ENCODE measurements at regions not wholly inside any gene's neighbourhood (a gene's known extent, or its start where the extent isn't known, plus 50 kb on each side); places are given as distances from the start of the nearest gene placed in this dataset.
"Not testable (repeated sequence)": the region's sequence is repeated elsewhere in the genome, so short reads cannot be mapped to it uniquely, and the experiment has no call there.

DNA sequence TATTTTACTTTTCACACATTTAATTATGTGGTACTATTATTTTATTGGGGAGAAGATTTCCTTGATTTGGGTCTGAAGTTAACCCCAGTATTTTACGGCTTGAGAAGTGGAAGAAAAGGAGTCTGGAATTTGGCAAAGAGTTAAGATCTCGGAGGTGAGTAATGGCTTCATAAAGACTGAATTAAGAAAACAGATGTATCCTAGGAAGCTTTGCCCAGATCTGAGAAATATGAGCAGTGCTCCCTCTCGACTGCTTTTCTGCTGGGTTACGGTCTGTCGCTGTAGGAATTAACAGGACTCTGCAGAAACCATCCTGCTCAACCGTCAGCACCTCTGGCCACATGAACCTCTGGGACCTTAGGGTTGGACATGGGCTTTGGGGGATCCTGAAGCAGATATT is 163.6 kb upstream of the NDN start:
- DNase-seq (ENCODE audit: low spot score): no peak

DNA sequence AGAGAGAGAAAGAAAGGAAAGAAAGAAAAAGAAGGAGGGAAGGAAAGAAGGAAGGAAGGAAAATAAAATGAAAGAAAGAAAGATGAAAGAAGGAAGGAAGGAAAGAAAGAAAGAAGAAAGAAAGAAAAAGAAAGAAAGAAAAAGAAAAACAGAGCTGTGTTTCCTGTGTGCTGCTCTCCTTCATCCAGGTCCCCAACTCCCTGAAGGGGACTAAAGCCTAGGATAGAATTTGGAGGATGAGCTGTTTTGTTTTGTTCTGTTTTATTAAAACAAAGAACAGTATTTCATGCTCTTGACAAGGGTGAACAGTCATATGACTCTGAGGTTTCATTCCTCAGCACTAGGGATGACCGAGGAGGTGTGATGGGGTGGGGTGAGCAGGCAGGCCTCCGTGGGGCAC is 164.8 kb upstream of the NDN start:
- no peak for DNase-seq (ENCODE audit: low spot score)

DNA sequence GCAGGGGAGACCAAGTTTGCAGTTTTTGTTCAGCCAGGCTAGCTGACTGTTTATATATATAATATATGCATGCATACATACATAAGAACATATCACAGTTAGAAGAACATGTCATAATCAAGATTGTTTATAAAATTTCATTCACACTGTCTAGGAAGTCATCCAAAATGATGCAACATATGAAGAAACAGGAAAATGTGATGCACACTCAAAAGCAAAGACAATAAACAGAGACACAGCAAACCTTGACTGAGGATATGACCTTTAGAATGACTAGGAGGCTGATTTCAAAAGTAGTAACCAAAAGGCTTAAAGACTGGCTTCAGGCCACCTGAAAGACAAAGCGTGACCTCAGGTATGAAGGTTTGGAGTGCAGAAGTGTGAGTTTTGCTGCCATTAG is 166.2 kb upstream of the NDN start:
- DNase-seq (ENCODE audit: low spot score): no peak

DNA sequence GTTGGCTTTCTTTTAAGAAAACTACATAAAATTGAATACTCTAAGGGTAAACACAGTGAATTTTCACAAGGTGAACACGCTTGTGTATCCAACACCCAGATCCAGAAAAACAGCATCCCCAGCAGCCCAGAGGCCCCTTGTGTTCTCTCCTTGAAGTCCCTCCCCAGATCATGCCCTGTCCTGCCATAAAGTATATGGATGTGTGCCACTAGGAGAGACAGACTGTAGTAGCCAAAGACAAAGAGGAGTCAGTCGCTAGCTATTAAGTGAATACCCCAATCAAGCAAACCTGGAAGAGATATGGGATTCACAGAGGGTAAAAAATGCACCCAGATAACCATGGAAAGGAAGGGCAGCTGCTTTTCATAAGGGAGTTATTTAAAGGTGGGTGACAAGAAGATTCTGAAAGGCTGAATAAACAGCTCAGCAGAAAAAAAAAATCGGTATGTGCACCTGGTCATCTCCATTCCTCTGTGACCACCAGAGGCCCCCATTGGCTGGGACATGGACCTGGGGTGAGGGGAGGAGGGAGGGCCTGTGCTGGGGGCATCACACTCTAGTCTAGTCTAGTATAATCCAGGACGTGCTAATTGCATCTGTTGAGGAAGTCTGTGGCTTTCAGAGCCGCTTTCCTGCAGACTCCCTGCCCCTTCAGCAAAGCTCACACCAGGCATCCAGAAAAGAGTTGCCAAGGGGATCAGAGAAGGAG is 167.3 kb upstream of the NDN start:
- DNase-seq (ENCODE audit: low spot score): no peak

DNA sequence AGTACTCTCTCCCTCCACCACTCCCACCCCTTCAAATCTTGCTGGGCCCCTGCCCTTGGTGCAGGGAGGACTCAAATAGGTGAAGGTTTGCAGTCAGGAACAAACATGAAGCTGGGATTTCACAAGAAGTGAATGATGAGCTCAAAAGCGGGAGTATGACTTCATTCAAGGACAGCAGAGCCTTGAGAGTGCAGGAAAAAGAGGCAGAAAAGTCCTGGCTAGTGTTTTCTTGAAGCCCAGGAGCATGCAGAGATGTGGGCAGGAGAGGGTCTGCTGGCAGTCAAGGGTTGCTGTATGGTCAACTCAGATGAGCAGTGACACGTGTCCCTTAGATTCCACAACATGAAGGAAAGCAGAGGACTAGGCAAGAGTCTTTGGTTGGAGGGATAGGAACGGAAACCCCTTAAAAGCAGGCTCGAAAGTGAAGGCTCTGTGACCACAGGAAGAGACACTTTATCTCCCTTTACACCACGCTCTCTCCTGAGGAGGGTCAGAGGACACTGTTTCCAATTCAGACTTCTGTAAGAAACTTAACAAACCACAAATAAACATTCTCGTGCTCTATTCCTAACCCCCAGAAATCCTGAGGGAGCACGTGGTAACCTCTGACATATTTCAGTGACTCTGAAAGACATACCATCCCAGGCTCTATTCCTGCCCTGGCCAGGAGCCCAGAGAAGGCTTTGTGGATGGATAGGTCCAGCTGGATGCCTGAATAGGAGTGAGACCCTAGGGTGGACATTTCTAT is 168.0 kb upstream of the NDN start:
- DNase-seq (ENCODE audit: low spot score): no peak

DNA sequence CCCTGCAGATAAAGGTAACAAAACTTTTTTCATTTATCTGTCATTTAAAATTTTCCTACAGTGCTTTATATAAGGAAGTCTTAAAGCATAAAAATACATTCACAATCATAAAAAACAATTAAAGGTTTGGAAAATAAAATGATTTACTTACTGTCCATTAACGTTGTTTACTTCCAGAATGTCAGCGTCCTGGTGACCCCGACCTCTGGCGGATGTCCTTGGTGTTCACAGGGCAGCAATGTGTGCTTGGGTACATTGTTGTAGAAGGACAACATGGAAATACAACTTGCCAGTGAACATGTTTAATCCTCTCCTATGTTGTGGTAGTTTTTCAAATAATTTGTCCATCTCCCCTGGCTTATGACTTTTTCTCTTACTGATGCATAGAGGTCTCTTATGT is 168.8 kb upstream of the NDN start:
- DNase-seq (ENCODE audit: low spot score): no peak

DNA sequence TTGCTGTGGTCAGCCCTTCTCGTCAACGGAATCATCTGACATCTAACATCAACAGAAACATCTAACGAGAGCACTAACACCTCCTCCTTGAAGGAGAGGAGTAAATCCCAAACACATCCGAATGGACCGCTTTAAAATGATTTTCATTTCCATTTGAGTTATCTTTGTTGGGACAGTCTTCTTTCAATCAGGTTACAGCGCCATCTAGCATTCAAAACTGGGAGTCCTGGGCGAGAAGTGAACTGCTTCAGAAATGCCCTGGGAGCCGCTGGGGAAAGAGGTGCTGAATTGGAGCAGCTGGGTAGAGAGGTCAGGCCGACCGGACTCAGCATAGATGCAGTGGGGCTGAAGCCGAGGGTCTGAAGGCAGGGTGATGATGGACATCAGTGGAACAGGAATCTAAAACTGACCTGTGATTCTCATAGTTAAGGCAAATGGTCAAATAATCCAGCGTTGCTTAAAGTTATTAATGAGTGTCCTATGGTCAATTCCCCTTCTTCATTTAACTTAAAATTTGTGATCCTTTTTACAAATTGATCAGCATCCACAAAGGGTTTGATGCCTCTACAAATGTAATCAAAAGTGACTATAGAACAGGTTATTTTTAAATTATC is 170.0 kb upstream of the NDN start:
- no peak for DNase-seq (ENCODE audit: low spot score)

DNA sequence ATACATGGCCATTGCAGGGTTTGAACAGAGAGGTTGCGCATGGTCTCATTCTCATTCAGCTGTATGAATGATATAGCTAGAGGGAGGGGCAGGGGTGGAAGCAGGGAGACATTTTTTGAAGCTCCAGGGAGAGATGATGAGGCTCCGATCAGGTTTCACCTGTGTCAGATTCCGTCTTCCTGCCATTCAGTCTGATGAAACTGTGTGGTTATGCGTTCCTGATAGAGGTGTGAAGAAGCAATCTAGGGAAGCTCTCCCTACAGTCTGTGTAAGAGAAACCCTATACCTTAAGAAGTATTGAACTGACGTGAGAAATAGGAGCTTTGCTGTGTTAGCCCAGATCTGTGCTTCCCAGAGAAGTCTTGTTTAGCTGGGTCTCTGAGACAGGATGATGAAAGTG is 171.9 kb upstream of the NDN start:
- DNase-seq (ENCODE audit: low spot score): no peak

DNA sequence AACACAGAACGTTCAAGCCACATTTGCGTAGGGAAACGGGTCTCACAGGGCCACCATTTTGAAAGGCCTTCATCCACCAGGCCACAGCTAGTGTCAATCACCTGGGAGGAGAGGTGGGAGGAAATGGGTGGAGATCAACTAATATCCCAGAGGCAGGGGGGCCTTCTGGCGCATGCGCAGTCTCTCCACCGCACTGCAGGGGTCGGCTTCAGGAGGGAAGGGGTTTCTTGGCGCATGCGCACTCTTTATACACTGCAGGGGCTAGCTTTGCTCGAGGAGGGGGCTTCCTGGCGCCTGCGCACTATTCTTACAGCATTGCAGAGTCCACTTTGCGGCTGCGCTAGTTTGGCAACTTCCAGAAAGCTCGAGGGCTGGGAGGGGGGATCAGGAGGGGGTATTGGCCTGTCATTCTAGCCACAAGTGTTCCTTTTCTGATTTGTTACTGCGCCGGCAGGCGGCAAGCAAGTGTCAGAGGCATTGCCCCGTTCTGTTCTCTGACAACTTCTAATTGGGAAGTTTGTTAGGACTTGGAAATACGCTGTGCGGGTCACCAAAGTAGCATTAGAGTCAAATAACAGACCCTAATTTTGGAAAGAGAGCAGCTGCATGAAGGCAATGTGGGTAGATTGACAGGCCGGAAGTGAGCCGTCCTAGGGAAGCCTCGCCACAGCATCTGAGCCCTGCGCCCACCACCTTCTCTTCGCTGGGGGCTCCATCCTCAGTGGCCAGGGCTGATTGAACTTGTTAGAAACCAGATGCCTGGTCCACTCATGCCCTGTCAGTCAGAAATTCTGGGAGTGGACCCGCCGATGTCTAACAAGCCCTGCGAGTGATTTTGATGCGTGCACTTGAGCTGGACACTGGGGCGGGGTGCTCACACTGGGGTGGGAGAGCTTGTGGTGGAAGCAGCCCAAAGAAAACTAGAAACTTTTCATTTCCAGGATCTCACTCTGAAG is 173.5 kb upstream of the NDN start:
- DNase-seq (ENCODE audit: low spot score): no peak

DNA sequence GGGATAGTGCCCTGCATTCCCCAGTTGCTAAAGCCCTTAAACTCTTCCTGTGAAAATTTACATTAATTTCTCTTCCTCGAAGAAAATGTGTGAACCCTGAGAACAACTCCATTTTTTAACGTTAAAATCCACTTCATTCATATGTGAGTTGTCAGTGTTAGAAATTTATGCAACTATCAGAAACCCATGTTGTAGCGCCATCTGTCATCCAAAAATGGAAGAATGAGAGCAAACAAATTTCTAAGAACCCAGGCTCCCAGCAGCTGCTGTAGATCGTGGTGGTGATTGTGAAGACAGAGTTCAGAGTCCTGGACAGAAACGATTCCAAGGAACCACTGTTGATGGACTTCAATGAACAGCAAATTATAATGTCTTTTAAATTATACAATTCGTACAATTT is 179.7 kb upstream of the NDN start:
- no peak for DNase-seq (ENCODE audit: low spot score)

DNA sequence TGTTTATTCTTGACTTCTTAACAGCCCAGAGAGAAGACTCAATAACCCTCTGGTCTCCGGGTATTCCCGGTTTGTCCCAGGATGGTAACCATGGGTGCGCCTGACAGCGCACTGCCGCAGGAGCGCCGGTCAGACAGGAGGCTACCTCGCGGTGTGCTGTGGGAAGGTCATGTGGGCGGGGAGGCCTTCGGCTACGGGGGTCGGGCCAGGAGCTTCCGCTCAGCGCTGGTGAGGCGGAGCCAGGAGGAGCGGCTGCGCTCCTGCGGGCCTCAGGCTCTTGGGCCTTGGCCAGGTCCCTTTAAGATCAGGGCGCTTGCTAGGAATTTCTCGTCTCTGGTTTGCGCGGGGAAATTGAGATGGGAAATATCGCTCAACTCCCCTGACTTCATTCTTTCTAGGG is 182.3 kb upstream of the NDN start:
- no peak for DNase-seq (ENCODE audit: low spot score)

DNA sequence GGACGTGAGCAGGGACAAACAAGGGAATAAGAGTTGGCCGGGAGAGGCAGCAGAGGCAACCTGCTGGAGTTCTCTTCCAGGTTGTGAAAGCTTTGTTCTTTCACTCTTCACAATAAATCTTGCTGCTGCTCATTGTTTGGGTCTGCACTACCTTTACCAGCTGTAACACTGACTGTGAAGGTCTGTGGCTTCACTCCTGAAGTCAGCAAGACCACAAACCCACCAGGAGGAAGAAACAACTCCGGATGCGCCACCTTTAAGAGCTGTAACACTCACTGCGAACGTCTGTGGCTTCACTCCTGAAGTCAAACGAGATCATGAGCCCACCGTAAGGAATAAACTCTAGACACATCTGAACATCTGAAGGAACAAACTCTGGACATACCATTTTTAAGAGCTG is 186.5 kb upstream of the NDN start:
- DNase-seq (ENCODE audit: low spot score): not testable (repeated sequence)

DNA sequence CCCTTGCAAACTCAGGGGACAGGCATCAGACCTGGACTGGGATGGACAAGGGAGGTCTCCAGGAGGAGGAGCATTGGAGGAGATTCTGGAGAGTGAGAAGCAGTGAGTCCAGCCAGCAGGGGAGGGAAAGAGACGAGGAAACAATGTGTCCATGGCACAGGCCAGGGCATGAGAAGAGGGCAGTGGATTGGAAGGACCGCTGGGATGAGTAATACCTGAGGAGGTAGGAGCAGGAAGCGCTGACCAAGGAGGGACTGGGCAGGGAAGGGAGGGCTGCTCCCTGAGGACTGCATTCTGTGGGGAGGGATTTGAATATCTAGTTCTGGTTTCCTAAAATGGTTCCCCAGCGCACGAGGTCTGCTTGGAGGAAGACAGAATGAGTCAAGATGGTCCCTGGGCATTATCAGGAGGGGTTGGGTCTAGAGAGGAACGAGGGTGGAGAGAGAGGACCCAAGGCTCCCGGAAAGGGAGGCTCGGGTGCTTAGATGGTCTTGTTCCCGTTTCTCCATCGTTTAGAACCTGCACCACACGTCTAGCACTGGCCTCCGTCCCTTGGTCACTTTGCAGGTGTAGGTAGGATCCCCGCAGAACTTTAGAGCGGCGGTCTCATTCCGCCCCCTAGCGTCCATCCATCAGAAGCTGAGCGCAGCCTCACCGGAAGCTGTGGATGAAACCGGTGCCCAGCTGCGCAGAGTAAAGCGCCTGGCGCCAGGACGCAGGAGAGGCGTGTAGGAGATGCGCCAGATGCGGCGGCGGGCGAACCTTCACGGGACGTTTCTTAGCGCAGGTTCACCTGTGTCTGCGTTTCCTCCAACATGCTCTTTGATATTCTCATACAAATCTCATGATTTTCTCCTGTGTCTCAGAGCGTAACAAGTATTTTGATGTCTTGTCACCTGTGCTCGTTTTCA is 190.7 kb upstream of the NDN start:
- peak; percentile 54 for DNase-seq (ENCODE audit: low spot score)

DNA sequence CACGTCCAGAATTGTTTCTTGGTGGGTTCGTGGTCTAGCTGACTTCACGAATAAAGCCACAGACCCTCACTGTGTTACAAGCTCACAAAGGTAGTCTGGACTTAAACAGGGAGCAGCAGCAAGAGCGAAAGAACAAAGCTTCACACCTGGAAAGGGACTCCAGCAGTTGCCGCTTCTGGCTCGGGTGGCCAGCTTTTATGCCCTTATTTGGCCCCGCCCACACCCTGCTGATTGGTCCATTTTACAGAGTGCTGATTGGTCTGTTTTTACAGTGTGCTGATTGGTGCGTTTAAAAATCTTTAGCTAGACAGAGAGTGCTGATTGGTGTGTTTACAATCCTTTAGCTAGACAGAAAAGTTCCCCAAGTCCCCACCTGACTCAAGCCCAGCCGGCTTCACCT is 194.2 kb upstream of the NDN start:
- DNase-seq (ENCODE audit: low spot score): no peak

DNA sequence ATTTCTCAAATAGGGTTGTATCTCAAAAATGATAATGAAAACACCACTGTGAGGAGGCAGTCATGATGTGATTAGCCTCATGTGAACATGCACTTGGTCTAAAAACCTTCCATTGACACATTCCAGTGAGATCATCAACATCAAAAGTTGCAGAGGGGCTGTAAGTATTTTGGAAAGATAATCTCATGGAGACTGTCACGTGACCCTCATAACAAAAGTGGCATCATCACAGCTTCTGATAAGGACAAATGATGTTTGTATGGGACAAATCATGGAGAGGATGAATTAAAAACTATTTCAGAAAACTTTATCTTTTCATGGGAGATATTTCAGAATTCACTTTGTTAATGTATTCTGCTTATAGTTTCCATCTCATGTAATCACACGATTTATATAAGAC is 203.1 kb upstream of the NDN start:
- no peak for DNase-seq (ENCODE audit: low spot score)

DNA sequence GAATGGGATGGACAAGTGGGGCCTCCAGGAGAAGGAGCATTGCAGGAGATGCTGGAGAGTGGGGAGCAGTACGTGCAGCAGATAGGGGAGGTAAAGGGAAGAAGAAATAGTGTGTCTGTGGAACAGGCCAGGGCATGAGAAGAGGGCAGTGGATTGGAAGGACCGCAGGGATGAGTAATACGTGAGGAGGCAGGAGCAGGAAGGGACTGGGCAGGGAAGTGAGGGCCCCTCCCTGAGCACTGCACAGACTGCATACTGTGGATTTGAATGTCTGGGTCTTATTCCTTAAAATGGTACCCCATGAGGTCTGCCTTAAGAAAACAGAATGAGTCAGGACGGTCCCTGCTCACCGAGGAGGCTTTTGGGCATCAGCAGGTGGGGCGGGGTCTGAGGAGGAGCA is 210.0 kb upstream of the NDN start:
- DNase-seq (ENCODE audit: low spot score): no peak

DNA sequence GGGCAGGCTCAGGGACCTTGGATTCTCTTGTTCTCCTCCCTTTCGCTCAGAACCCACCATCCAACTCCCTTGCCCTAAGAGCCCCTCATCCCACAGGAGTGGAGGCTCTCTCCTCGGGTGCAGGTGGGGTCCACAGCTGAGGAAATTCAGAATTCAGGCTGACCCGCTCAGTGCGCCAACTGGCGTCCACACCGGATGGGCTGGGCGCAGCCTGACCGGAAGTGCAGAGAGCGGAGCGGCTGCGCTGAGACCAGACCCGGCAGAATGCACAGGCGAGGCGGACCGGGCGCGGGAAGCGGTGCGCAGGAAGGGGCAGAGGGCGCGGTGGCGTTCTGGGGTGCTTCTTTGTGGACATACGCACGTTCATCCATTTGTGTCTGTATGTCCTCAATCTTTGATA is 210.4 kb upstream of the NDN start:
- DNase-seq (ENCODE audit: low spot score): no peak

DNA sequence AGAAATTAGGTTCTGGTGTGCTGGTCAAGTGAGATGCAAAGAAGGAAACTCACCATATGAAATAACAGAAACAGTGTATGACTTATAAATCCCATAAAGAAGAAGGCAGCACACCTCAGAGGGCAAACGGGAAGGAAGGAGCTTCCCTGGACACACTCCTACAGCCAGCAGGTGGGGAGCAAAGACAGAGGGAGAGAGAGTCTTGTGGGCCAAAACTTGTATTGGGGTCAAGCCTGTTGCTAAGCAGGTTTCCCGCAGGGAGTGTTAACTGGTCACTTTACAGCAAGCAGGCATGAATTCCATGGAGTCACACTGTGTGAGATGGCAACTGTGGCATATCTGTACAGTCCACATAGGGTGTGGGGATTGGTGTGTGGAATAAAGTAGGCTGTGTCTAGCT is 222.9 kb upstream of the NDN start:
- no peak for DNase-seq (ENCODE audit: low spot score)

DNA sequence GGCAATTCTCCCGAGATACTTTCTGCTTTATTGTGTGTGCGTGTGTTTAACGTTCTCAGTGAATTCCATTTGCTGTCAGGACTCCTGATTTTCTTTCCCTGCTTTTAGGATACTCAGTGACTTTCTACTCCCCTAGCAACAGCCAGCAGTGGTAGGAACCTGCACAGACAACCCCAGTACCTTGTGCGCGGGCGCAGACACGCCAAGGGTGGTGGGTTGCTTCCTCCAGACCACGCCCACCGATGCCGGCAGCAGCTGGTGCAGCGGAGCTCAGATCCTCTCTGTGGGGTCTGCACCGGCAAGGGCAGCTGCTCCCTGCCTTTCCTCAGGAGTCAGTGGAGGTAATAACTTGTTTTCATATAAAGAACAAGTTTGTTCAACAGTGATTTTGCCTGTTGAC is 225.1 kb upstream of the NDN start:
- no peak for DNase-seq (ENCODE audit: low spot score)

DNA sequence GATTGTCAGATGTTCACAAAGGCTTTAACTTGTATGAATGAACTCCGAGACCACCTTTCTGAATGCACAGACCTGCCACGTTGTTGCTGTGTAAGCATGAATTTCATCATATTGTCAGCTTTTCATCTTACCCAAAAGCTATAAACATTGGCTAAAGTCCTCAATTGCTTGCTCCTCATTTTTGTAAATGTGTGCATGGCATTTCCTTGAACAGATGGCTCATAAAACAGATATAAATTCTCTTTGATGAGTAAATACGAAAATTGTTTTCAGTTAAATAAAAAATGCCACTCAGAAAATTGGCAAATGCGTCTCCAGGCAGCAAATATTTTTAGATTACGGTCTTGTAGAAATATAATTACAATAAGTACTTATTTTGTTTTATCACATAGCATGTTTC is 226.0 kb upstream of the NDN start:
- no peak for DNase-seq (ENCODE audit: low spot score)

DNA sequence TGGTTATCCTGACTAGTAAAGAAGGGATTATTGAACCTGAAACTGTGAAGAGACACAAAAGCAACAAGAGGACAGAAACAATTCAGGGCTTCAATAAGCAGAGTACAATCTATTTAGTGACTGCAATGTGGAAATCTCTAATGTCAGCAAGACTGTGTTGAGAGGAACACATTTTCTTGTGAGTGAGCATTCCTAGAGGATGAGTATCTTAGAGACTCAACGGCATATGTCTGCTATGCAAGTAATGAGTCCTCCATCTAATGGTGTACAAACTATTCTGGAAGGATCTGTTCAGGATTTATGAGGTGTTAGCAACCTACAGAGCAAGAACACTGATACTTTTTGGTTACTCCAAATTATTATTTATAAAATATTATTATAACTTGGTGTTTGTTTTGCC is 226.5 kb upstream of the NDN start:
- no peak for DNase-seq (ENCODE audit: low spot score)

Data from ureter (tissue), 1 donor.